A549 (cell line): ENCODE measurements at regions not wholly inside any gene's neighbourhood (a gene's known extent, or its start where the extent isn't known, plus 50 kb on each side); places are given as distances from the start of the nearest gene placed in this dataset.
"Not testable (repeated sequence)": the region's sequence is repeated elsewhere in the genome, so short reads cannot be mapped to it uniquely, and the experiment has no call there.

Source experiments
- ATAC-seq, 2 experiments: fragments of 200-7000 bp in 1 of 2; fragments of >200 bp in 1 of 2; cut with Nextera tagmentation in 1 of 2; cut with Tn5 transposase in 1 of 2; 3 replicates each; pipeline versions ENCODE4 v1.8.0 to v1.9.1; 2018 to 2020; ENCODE audit warnings: mild to moderate bottlenecking in 1 of 2, moderate library complexity in 1 of 2
- CTCF ChIA-PET: fragments of 300-600 bp; sonication (Branson Sonifier 250); formaldehyde crosslinking; extraction: SDS; loops from one replicate; lab custom pipeline; 2021; ENCODE audit warnings: antibody characterized with exemption, inconsistent platforms; lab: Yijun Ruan, JAX
- POLR2A ChIA-PET: fragments of 350-600 bp; formaldehyde crosslinking; extraction: SDS; loops from one replicate; lab custom pipeline; 2021; ENCODE audit warnings: antibody characterized with exemption, inconsistent platforms; lab: Yijun Ruan, JAX
- DNase-seq, 2 experiments: peaks; one replicate each; pipeline versions ENCODE4 v3.0.0 to v3.0.0-alpha.2; 2011 to 2016; ENCODE audit warnings: low read depth in 1 of 2, low spot score in 1 of 2
- FAIRE-seq: peaks from 2 replicates; lab custom pipeline; 2011; peaks lifted over from hg19 to GRCh38; lab: Jason Lieb, UNC
- H3K27ac ChIP-seq, 2 experiments: fragments of >200 bp; sonication (Bioruptor Twin); formaldehyde crosslinking; 3 replicates each; pipeline ENCODE4 v1.5.1; 2016 to 2017
- H3K4me1 ChIP-seq: fragments of >200 bp; sonication (Bioruptor Twin); formaldehyde crosslinking; 3 replicates; pipeline ENCODE4 v1.6.1; 2016
- H3K4me2 ChIP-seq: fragments of >200 bp; sonication (Bioruptor Twin); formaldehyde crosslinking; 3 replicates; pipeline ENCODE4 v1.6.1; 2016
- H3K4me3 ChIP-seq: fragments of >200 bp; sonication (Bioruptor Twin); formaldehyde crosslinking; 3 replicates; pipeline ENCODE4 v1.5.1; 2016
- H3K9me3 ChIP-seq: fragments of >200 bp; sonication (Bioruptor Twin); formaldehyde crosslinking; 3 replicates; pipeline ENCODE4 v1.6.1; 2016
- HDAC2 ChIP-seq: fragments of 200-600 bp; sonication (generic); IDR thresholded peaks from 2 replicates; pipeline ENCODE4 v1.6.1; 2016
- HOXB5 ChIP-seq: fragments of 250-450 bp; sonication (Bioruptor Pico); IDR thresholded peaks from 2 replicates; pipeline ENCODE4 v1.5.0; 2020; ENCODE audit warnings: mild to moderate bottlenecking, moderate library complexity
- KDM1A ChIP-seq: fragments of 200-600 bp; sonication (generic); IDR thresholded peaks from 2 replicates; pipeline ENCODE4 v1.6.1; 2016; ENCODE audit warnings: low read depth, mild to moderate bottlenecking
- MAFK ChIP-seq: fragments of 450-650 bp; IDR thresholded peaks from 2 replicates; pipeline ENCODE4 v1.6.1; 2014; ENCODE audit not compliant: partially characterized antibody
- POLR2A ChIP-seq: IDR thresholded peaks from 2 replicates; pipeline ENCODE4 v1.6.1; 2012; ENCODE audit warnings: mild to moderate bottlenecking, low read length
- POLR2AphosphoS2 ChIP-seq: conservative IDR thresholded peaks from 2 replicates; pipeline ENCODE4 v1.6.1; 2012; ENCODE audit warnings: low read length, improper control_type of control experiment, inconsistent platforms
- RARB ChIP-seq: fragments of 250-450 bp; sonication (Bioruptor Pico); IDR thresholded peaks from 2 replicates; pipeline ENCODE4 v1.8.0; 2021; ENCODE audit warnings: mild to moderate bottlenecking, moderate library complexity
- RFX5 ChIP-seq: fragments of 450-650 bp; IDR thresholded peaks from 2 replicates; pipeline ENCODE4 v1.7.1; 2014; ENCODE audit warnings: antibody characterized with exemption, mild to moderate bottlenecking, moderate library complexity
- RNF2 ChIP-seq: fragments of 200-600 bp; sonication (generic); IDR thresholded peaks from 2 replicates; pipeline ENCODE4 v1.6.1; 2016; ENCODE audit warnings: low read depth, mild to moderate bottlenecking, antibody characterized with exemption, moderate library complexity, borderline replicate concordance
- SMC3 ChIP-seq: fragments of >200 bp; sonication (Bioruptor Twin); formaldehyde crosslinking; IDR thresholded peaks from 3 replicates; pipeline ENCODE4 v1.6.1; 2018; ENCODE audit warnings: inconsistent platforms
- TP53 ChIP-seq: fragments of 250-450 bp; sonication (Bioruptor Pico); IDR thresholded peaks from 2 replicates; pipeline ENCODE4 v1.5.0; 2021; ENCODE audit warnings: mild to moderate bottlenecking, moderate library complexity
- ZNF302 ChIP-seq: fragments of 250-450 bp; sonication (Bioruptor Pico); IDR thresholded peaks from 2 replicates; pipeline ENCODE4 v1.9.0; 2021; ENCODE audit warnings: inconsistent platforms, mild to moderate bottlenecking, moderate library complexity
- WGBS: methylation state at CpG from one replicate; pipeline ENCODE4 v1.1.6; 2017; ENCODE audit errors: missing lambda C conversion rate; 5-methylcytosine and 5-hydroxymethylcytosine counted together
- TF ChIP-seq, protein P1 (sequence below): fragments of >200 bp; sonication (Bioruptor Twin); formaldehyde crosslinking; IDR thresholded peaks from 3 replicates; pipeline ENCODE4 v1.6.1; 2016
- TF ChIP-seq, protein P2 (sequence below): IDR thresholded peaks from 2 replicates; pipeline ENCODE4 v1.6.1; 2012; ENCODE audit warnings: low read depth, borderline replicate concordance
- TF ChIP-seq, protein P3 (sequence below): IDR thresholded peaks from 2 replicates; pipeline ENCODE4 v1.6.1; 2012
- TF ChIP-seq, protein P4 (sequence below): fragments of >200 bp; sonication (Bioruptor Twin); formaldehyde crosslinking; IDR thresholded peaks from 3 replicates; pipeline ENCODE4 v1.5.1; 2016
- TF ChIP-seq, protein P5 (sequence below): fragments of 200-600 bp; sonication (generic); IDR thresholded peaks from 2 replicates; pipeline ENCODE4 v1.6.1; 2016; ENCODE audit warnings: antibody characterized with exemption, mild to moderate bottlenecking, moderate library complexity

DNA sequence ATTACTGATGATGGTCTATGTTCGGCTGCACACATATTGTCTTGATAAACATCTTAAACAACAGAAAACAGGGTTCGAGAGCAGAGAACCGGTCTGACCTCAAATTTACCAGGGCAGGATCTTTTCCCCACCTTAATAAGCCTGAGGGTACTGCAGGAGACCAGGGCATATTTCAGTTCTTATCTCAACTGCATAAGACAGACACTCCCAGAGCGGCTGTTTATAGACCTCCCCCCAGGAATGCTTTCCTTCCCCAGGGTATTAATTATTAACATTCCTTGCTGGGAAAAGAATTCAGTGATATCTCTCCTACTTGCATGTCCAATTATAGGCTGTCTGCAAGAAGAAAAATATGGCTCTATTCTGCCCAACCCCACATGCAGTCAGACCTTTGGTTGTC, 871.6 kb downstream of the DNAH5 start:
- H3K4me2 ChIP-seq, H3K27ac ChIP-seq, H3K4me3 ChIP-seq, POLR2A ChIA-PET, FAIRE-seq, DNase-seq, CTCF ChIA-PET, H3K9me3 ChIP-seq, ATAC-seq, H3K4me1 ChIP-seq: not testable (repeated sequence)
- WGBS = 7% methylated on average over 4 of the region's 4 CpGs

DNA sequence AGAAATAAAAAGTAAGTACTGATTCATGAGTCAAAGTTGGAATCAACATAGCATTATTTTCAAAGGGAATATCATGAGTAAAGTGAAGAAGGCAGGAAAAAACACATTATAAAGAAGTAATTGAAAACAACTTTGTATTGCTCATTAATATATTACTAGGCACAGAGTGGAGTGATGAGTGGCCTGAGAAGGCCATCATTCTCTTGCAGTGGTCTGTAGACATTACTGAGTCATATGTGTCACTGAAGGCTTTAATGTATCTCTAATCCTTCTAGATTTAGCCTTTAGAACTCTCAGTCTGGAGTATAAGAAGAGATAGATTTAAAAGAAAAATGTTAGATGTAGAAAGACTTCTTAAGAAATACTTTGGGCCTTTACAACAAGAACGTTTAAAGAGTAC, 881.4 kb downstream of the DNAH5 start:
- H3K27ac ChIP-seq = no peak overlapping the region
- no peaks in the 10 kb centered on the region for H3K4me1 ChIP-seq
- ATAC-seq = no peak
- FAIRE-seq = no peak
- no peak for DNase-seq
- ChIA-PET POLR2A (no interaction called here), CTCF (no interaction called here)
- H3K4me3 ChIP-seq = no peak overlapping the region
- H3K4me2 ChIP-seq = no peak overlapping the region
- H3K9me3 ChIP-seq = no peaks in the 10 kb centered on the region
- TF ChIP-seq, protein P1, sequence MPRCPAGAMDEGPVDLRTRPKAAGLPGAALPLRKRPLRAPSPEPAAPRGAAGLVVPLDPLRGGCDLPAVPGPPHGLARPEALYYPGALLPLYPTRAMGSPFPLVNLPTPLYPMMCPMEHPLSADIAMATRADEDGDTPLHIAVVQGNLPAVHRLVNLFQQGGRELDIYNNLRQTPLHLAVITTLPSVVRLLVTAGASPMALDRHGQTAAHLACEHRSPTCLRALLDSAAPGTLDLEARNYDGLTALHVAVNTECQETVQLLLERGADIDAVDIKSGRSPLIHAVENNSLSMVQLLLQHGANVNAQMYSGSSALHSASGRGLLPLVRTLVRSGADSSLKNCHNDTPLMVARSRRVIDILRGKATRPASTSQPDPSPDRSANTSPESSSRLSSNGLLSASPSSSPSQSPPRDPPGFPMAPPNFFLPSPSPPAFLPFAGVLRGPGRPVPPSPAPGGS = no peak
- WGBS = 0% methylated on average over 1 of the region's 1 CpG

DNA sequence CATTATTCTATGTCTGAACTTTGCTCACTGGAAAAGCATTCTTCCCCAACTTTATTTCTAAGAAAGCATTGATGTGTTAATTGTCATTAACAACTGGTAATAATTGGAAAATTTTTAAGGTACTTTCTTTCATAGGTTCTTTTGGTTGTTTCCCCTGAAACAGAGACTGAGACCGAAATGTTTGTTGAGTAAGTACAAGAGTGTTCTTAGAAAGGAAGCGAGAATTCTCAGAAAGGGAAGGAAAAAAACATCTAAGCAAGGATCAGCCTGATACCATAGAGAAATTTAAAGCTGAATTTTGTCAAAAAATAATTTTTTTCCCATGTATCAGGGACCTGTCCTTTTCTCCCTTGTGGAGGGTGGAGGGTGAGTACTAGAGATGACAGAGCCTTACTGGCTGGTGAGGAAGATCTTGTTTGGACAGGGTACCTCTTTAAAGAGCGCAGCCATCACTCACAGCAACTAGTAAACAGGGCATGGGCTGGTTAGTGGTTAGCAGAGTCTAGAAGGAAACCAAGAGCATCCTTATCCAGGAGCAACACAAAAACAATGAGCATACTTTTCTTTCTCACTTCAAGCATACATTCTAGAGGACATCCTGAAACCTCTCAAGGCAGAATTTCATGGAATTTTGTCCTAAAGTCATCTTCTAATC, 898.5 kb downstream of the DNAH5 start:
- POLR2A ChIA-PET = no interaction called here
- H3K27ac ChIP-seq = no peak overlapping the region
- H3K4me2 ChIP-seq = no peak overlapping the region
- no peaks in the 10 kb centered on the region for H3K9me3 ChIP-seq
- no peaks in the 10 kb centered on the region for H3K4me1 ChIP-seq
- CTCF ChIA-PET = no interaction called here
- ATAC-seq (no peak), FAIRE-seq (no peak), DNase-seq (no peak)
- no peak overlapping the region for H3K4me3 ChIP-seq
- TF ChIP-seq, protein P2, sequence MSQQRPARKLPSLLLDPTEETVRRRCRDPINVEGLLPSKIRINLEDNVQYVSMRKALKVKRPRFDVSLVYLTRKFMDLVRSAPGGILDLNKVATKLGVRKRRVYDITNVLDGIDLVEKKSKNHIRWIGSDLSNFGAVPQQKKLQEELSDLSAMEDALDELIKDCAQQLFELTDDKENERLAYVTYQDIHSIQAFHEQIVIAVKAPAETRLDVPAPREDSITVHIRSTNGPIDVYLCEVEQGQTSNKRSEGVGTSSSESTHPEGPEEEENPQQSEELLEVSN = no peak
- TF ChIP-seq, protein P3, sequence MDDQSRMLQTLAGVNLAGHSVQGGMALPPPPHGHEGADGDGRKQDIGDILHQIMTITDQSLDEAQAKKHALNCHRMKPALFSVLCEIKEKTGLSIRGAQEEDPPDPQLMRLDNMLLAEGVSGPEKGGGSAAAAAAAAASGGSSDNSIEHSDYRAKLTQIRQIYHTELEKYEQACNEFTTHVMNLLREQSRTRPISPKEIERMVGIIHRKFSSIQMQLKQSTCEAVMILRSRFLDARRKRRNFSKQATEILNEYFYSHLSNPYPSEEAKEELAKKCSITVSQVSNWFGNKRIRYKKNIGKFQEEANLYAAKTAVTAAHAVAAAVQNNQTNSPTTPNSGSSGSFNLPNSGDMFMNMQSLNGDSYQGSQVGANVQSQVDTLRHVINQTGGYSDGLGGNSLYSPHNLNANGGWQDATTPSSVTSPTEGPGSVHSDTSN = no peak
- TF ChIP-seq, protein P4, sequence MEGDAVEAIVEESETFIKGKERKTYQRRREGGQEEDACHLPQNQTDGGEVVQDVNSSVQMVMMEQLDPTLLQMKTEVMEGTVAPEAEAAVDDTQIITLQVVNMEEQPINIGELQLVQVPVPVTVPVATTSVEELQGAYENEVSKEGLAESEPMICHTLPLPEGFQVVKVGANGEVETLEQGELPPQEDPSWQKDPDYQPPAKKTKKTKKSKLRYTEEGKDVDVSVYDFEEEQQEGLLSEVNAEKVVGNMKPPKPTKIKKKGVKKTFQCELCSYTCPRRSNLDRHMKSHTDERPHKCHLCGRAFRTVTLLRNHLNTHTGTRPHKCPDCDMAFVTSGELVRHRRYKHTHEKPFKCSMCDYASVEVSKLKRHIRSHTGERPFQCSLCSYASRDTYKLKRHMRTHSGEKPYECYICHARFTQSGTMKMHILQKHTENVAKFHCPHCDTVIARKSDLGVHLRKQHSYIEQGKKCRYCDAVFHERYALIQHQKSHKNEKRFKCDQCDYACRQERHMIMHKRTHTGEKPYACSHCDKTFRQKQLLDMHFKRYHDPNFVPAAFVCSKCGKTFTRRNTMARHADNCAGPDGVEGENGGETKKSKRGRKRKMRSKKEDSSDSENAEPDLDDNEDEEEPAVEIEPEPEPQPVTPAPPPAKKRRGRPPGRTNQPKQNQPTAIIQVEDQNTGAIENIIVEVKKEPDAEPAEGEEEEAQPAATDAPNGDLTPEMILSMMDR = no peak
- TF ChIP-seq RARB (CRISPR knock-in tag) (no peak), SMC3 (no peak), MAFK (no peak), POLR2AphosphoS2 (no peak), HDAC2 (no peak), POLR2A (no peak), TP53 (CRISPR knock-in tag) (no peak), RFX5 (no peak), RNF2 (no peak), HOXB5 (CRISPR knock-in tag) (no peak), KDM1A (no peak), ZNF302 (CRISPR knock-in tag) (no peak)
- TF ChIP-seq, protein P5, sequence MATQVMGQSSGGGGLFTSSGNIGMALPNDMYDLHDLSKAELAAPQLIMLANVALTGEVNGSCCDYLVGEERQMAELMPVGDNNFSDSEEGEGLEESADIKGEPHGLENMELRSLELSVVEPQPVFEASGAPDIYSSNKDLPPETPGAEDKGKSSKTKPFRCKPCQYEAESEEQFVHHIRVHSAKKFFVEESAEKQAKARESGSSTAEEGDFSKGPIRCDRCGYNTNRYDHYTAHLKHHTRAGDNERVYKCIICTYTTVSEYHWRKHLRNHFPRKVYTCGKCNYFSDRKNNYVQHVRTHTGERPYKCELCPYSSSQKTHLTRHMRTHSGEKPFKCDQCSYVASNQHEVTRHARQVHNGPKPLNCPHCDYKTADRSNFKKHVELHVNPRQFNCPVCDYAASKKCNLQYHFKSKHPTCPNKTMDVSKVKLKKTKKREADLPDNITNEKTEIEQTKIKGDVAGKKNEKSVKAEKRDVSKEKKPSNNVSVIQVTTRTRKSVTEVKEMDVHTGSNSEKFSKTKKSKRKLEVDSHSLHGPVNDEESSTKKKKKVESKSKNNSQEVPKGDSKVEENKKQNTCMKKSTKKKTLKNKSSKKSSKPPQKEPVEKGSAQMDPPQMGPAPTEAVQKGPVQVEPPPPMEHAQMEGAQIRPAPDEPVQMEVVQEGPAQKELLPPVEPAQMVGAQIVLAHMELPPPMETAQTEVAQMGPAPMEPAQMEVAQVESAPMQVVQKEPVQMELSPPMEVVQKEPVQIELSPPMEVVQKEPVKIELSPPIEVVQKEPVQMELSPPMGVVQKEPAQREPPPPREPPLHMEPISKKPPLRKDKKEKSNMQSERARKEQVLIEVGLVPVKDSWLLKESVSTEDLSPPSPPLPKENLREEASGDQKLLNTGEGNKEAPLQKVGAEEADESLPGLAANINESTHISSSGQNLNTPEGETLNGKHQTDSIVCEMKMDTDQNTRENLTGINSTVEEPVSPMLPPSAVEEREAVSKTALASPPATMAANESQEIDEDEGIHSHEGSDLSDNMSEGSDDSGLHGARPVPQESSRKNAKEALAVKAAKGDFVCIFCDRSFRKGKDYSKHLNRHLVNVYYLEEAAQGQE = no peak
- WGBS = under 1% methylated on average over 3 of the region's 3 CpGs
